Activated CD4-positive, alpha-beta memory T cell treated with anti-CD3 and anti-CD28 coated beads, Interleukin-2, amount 10 ng/mL, durations not matched to agents 7 days and 5 days (primary cell): ENCODE measurements at regions not wholly inside any gene's neighbourhood (a gene's known extent, or its start where the extent isn't known, plus 50 kb on each side); places are given as distances from the start of the nearest gene placed in this dataset.

ENCODE experiments used
- CTCF ChIA-PET: fragments of 350-600 bp; sonication (Branson Sonifier 250); formaldehyde crosslinking; loops from one replicate; lab custom pipeline; 2021; ENCODE audit warnings: antibody characterized with exemption, inconsistent platforms; lab: Charles Lee
- POLR2A ChIA-PET: fragments of 350-600 bp; sonication (Branson Sonifier 250); formaldehyde crosslinking; loops from one replicate; lab custom pipeline; 2021; ENCODE audit warnings: antibody characterized with exemption; lab: Charles Lee
- DNase-seq: peaks from one replicate; pipeline ENCODE4 v3.0.0-alpha.2; 2020
- H3K27ac Mint-ChIP-seq: one replicate; pipeline ENCODE4 v1.8.0; 2021; ENCODE audit warnings: mild to moderate bottlenecking, mixed read lengths
- H3K27me3 Mint-ChIP-seq: one replicate; pipeline ENCODE4 v1.8.0; 2021; ENCODE audit warnings: mixed read lengths
- H3K36me3 Mint-ChIP-seq: one replicate; pipeline ENCODE4 v1.8.0; 2021; ENCODE audit warnings: low read depth, mixed read lengths
- H3K4me1 Mint-ChIP-seq: one replicate; pipeline ENCODE4 v1.8.0; 2021; ENCODE audit warnings: mixed read lengths
- H3K4me3 Mint-ChIP-seq: one replicate; pipeline ENCODE4 v1.8.0; 2021; ENCODE audit warnings: mild to moderate bottlenecking, mixed read lengths
- H3K9me3 Mint-ChIP-seq: one replicate; pipeline ENCODE4 v1.8.0; 2021; ENCODE audit warnings: mixed read lengths

DNA sequence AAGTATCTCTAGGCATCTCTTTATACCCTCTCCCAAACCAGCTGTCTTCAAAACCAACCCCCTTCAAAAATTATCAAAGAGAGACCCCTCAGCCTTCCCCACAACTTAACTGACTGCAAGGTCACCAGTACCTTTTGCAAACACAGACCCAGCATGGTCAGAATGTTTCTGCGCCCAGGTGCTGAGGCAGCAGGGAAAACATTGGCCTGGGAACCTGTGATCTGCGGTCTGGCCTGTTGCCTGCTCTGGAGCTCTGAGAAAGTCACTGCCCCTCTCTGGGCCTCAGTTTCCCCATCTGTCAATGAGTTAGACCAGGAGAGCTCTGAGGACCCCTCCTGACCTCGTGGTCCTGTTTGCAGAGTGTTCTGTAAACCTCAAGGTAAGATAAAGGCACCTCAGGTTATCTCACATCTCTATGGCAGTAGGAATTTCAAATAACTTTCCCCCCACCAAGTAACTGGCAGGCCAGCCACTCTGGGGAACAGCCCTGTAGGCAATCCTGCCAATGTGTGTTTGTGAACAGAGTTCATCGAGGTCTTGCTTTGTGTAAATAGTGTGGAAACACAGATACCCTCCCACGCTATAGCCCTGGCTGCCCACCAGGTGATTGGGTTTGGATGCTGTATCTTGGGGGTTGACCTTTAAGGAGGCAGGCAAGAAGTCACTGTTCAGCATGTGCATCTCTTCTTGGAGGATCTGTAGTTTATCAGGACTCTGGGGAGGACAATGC, 50.0 kb upstream of the SMAD6 start:
- ChIA-PET POLR2A (no interaction called here), CTCF (interaction anchor here (0.9 kb wide), 1 partner anchor 33 kb away, joined by 3 read pairs; no protein-coding TSS in a partner anchor)
- H3K27me3 Mint-ChIP-seq = peaks cover 8% of the 10 kb centered on the region
- no peak for DNase-seq
- H3K4me1 Mint-ChIP-seq = peaks cover 15% of the 10 kb centered on the region
- no peak overlapping the region for H3K4me3 Mint-ChIP-seq
- H3K27ac Mint-ChIP-seq = no peak overlapping the region
- no peaks in the 10 kb centered on the region for H3K9me3 Mint-ChIP-seq
- no peaks in the 10 kb centered on the region for H3K36me3 Mint-ChIP-seq
